ENCODE measurements at regions not wholly inside any gene's neighbourhood (a gene's known extent, or its start where the extent isn't known, plus 50 kb on each side); places are given as distances from the start of the nearest gene placed in this dataset.
"Not testable (repeated sequence)": the region's sequence is repeated elsewhere in the genome, so short reads cannot be mapped to it uniquely, and the experiment has no call there.

DNA sequence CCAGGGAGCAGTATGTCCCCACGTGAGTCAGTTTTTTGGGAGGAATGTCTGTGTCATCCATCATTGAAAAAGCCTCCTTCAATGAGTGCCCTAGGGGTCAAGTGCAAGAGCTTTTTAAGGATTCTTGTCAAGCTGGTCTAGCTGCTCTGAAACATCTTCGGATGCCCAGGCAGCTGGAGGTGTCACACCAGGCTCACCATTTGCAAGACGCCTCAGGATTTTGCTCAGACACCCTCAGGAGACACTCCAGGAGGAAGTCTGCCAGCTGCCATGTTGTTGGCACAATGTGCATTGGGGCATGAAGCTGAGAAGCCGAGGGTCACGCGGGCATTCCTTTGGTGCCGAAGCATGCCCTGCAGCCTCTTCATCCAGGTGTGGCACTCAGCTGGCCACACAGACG, 111.1 kb upstream of the S1PR3 start:
- no peak for DNase-seq

DNA sequence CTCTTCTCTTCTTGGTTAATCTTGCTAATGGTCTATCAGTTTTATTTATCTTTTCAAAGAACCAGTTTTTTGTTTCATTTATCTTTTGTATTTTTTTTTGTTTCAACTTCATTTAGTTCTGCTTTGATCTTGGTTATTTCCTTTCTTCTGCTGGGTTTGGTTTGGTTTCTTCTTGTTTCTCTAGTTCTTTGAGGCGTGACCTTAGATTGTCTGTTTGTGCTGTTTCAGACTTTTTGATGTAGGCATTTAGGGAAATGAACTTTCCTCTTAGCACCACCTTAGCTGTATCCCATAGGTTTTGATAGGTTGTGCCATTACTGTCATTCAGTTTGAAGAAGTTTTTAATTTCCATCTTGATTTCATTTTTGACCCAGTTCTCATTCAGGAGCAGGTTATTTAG, 107.0 kb upstream of the S1PR3 start:
- DNase-seq: not testable (repeated sequence)

DNA sequence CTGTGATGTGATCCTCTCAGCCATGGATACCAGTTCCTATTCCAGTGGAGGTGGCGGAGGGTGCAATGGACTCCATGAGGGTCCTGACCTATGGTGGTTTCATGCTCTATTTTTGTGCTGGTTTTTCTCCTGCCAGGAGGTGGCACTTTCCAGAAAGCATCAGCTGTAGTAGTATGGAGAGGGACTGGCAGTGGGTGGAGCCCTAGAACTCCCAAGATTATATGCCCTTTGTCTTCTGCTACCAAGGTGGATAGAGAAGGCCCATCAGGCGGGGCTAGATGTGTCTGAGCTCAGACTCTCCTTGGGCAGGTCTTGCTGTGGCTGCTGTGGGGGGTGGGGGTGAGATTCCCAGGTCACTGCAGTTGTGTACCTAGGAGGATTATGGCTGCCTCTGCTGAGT, 104.5 kb upstream of the S1PR3 start:
- DNase-seq: not testable (repeated sequence)

DNA sequence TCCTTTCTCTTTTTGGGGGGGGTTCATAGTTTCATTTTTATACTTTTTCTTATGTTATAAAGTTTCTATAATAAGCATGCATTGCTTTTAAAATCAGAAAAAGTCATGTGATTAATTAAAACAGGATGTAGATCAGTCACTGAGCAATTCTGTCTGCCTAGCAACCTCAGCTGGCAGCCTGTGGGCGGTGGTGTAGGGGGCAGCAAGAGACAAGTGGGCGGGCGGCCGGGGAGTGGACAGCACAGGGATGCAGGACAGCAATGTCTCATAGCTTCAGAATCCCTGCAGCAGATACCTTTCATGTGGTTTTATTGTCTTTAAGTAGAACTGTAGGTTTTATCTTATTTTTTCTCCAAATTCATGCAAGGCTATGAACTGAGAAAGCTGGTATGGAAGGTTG, 101.9 kb upstream of the S1PR3 start:
- DNase-seq: no peak

DNA sequence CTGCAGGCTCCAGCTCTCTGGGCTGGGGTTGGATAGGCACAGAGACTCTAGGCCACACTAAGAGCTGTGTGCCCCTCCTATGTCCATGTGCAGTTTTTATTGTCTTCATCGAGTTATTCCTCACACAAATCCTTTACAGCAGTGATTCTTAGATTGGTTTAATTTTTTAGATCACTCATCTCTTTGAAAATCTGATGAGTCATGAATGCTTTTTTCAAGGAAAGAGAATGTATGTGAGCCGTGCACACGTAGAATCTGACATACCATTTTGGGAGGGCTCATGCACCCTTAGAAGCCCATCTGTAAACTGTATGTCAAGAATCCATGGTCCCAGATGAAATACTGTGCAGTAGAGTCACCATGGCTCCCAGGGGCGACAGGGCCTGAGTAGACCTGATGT, 100.7 kb upstream of the S1PR3 start:
- no peak for DNase-seq

DNA sequence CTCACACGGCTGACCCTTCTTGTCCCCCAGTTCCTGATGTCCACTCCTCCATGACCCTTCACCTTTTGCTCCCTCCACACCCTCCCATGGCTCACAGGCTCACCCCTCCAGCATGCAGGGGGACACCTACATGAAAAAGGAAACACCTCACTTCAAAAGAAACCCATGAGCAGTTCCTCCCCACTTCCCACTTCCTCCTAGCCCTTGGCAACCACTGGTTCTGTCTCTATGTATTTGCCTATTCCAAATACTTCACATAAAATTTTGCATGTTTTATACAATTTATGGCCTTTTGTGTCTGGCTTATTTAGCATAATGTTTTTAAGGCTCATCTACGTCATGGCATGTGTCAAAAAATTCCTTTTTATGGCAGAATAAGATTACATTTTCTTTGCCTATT, 100.2 kb upstream of the S1PR3 start:
- DNase-seq: no peak

DNA sequence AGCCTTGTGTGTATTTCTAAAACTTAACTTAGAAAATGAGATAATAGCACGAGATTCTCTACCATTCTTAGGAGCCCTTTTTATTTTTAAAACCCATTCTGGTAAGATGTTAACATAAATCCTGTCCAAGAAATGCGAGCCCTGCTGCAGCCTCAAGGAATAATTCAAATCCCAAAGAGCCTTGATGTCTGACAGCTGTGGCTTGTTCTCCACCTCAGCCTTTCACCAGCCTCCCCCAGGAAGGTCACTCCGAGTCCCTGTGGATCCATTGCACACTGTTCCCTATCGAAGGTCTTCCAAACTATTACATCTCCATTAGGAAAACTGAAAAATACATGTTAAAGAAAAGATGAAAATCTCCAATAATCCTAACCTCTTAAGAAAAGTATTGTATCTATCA, 98.5 kb upstream of the S1PR3 start:
- DNase-seq: no peak

DNA sequence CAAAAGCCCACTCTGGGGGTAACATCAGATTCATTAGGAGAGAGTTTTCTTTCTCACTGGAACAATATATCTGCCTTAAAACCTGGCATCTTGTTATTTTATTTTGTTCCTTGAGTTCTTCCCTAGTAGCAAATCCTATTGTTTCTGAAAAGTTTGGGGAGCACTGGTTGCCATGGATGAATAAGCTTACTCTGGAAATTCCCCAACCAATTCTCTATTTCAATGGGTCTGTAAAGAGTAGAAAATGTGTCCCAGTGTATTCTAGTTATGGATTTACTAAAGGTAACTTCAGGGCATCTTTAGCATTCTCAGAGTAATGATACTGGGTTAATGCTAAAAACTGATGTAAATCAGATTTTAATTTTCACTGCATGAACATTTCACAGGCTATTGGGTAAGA, 94.2 kb upstream of the S1PR3 start:
- no peak for DNase-seq

DNA sequence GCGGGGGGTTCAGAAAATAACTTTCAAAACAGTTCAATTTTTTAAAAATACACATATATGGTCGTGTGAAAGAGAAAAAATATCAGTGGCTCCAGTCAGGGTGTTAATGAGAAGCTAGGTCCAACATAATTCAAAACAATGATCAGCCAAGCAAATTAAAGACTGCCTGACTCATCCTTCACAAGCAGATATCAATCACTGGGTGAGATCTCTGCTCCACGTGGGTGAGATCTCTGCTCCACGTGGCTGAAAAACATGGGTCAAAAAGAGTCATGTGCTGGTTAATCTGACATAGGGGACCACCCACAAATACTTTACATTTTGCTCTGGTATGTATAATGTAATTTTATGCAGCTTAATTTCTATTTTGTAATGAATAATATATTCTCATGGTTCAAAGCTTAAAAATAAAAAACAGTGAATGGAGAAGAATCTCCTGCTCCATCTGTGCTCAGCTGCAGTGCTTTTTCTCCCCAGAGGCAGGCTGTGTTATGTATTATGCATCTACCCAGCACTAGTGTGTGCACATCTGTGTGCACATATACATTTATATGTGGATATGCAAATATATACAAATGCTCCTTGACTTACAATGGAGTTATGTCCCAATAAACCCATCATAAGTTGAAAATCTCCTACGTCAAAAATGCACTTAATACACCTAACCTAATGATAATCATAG, 93.1 kb upstream of the S1PR3 start:
- no peak for DNase-seq

DNA sequence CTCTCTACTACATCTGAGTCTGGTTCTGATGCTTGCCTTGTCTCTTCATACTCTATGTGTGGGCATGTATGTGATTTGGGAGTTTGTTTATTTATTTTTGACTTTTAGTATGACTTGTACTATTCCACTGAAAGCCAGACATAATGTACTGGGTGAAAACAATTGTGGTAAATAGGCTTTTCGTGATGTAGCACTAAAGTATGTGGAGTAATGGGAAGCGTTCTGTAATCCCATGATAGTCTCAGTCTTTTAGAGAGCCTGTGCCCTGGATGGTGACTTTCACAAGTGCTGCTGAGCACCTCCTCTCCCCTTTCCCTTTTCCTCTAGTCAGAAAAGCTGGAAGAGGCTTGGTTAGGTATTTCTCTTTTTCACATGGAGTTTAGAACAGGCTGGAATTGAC, 85.8 kb upstream of the S1PR3 start:
- DNase-seq: no peak

DNA sequence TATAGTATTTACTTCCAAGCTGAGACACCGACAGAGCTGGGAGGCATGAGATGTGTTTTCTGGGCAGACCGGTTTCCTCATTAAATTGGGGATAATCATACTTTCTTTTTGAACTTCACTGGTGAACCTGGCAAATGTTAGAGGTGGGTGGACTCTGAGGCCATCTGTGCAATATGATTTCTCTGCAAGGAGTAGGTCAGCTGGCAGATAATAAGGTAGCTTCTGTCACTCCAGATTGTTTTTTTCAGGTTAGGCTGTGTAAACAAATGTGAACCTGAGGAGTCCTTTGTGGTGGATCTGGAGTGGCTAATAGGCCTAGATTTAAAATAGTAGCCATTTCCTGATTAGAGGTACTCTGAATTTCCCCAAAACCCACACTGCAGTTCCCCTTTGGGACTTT, 75.4 kb upstream of the S1PR3 start:
- DNase-seq: no peak

DNA sequence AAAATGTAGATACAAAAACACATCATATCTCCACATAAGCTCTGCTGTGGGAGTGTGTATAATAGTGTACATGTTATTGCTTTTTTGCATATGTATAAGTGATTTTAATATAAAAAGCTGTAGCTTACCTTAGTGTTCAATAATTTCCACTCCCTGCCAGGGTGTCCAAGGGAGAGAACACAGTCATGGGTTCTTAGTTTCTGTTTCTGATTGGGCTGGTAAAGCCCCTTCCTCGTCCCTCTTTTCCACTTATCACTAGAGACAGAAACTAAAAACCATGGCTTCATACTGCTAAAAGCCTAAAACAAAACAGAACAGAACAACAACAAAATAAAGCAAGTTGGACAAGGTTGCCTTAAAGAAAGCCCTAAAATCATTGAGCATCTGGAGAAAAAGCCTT, 74.4 kb upstream of the S1PR3 start:
- no peak for DNase-seq

DNA sequence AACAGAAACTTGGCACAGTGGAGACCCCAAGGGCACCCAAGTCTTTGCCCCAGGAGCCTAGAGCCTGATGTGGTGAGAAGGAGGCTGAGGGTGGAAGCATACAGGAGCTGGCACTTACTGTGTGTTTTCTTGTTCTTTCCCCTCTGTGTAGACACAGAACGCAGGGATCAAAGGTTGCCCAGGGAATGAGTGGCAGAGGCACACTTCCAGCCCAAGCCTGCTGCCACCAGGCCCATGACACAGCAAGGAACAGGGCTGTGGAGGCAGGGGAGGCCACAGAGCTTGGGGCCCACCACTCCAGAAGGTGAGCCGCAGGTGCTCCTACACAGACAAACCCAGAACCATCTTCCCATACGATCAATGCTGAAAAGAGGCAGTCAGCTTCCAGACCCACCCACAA, 73.9 kb upstream of the S1PR3 start:
- DNase-seq: no peak

DNA sequence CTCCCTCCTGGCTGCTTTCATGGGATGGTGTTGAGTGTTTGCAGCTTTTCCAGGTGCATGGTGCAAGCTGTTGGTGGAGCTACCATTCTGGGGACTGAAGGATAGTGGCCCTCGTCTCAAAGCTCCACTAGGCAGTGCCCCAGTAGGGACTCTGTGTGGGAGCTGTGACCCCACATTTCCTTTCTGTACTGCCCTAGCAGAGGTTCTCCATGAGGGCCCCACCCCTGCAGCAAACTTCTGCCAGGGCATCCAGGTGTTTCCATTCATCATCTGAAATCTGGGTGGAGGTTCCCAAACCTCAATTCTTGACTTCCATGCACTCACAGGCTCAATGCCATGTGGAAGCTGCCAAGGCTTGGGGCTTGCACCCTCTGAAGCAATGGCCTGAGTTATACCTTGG, 72.7 kb upstream of the S1PR3 start:
- not testable (repeated sequence) for DNase-seq

DNA sequence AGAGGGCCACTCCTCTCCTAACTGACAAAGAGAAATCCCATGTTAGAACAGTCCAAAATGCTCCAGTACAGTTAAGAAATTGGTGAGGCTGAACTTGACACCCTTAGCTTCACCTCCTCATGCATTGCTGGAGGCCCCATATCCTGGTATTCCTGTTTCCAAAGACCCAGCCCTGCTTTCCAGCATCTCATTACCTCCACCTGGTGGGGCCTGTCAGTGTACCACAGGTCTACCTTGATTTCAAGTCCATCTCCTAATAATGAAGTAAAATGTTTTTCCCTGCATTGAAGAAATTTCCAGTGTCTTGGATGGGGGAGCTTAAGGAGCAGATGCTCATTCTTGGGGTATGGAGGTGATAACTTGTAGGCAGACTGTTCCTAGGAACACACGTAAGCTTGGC, 70.6 kb upstream of the S1PR3 start:
- DNase-seq: no peak

DNA sequence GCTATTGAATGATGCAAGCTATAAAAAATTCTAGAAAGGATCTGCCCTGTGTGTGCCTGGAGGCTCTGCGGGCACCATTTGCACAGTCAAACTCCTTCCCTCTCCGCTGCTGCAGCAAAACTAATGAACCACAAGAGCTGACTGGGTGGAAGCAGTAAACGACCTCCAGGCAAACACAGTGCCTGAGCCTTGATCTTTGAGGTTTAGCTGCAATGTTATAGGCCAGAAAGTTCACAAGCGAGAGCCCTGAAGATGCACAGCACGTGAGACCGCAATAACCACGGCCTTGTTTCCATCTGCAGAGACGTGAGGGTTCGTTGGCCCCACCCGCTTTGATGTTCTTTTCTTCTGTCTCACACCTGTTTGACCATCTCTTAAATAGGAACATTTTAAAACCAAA, 69.2 kb upstream of the S1PR3 start:
- no peak for DNase-seq

DNA sequence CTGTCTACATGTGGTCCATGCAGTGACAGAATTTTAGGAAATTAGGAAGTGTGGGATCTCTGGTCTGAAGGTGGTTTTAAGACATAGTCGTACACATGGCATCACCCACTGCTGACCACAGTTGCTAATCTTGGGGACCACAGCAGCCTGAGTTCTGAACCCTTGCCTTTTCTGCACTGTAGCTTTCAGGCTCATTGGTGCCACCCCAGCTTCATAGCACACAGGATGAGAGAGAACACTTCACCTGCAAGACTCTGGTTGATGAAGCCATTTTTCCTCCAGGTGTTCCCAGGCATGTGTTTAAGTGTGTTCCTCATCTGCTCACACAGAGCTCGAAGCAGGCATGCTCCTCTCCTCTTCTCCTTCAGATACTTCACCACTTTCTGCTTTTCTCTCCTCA, 68.2 kb upstream of the S1PR3 start:
- no peak for DNase-seq

DNA sequence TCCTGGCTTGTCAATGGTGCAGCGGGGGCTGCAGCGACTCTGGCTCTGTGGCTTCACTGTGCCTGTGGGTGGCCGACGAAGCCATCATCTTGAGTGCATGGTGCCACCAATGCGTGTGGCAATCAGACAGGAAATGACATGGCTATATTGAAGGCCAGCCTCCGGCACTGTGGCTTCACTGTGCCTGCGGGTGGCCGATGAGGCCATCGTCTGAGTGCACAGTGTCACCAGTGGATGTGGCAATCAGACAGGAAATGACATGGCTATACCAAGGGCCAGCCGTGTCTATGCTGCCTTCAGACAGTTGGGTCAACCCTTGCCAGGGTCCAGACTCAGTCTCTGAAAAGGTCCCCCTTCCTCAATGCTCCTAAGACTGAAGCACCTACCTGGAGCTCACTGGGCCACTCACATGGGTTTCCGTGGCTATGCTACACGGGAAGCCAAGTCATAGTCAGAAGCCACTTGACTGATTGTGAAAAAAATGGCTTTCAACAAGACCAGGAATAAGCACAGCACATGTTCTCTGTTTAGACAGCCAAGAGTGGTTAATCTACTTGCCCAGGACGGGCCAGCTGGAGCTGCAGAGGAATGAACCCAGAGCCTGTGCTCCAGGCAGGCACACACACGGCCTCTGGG, 67.5 kb upstream of the S1PR3 start:
- DNase-seq: no peak

DNA sequence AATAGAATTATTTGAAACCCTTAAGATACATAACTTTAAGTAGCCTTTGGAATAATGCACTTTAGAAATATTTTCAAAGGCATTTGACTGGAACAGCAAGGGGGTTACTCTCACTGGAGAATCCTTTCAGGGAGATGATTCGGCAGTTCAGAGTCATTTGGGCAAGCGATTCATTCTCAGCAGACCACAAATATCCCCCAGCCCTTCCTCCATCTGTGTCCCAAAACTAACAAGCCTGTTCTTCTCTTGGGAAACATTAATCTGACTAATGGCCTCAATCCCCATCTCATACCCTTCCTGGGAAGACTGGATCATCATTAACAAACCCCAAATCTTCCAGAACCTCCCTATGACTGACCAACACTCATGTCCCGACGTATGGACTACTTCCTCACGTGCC, 65.8 kb upstream of the S1PR3 start:
- DNase-seq: no peak

DNA sequence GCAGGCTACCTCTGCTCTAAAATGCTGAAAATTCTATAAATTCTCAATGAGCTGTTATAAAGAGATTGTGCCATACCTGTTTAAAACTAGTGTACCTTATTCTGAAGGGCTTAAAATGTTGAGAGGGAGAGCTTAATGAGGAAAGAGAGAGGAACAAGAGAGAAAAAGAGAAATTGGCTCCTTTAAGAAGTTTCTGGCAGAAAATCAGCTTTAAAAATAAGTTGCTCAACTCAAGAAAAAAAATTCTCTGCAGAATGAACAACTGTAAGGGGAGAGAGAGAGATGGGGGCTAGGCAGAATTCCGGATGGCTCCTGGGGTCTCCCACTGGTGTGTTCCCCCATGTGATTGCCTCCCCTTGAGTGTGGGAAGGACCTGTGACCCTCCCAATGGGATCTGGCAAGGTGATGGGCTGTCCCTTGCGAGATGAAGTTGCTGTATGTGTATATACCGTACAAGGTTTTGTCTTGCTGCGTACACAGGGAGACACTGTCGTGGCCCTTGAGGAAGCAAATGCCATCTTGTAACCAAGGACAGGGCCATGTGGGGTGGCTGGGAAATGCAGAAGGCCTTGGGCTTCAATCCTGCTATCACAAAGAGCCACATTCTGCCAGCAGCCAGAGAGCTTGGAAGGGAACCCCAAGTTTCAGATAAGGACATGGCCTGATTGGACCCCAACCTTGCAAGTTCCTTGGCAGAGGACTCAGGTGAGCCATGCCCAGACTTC, 64.3 kb upstream of the S1PR3 start:
- no peak for DNase-seq

DNA sequence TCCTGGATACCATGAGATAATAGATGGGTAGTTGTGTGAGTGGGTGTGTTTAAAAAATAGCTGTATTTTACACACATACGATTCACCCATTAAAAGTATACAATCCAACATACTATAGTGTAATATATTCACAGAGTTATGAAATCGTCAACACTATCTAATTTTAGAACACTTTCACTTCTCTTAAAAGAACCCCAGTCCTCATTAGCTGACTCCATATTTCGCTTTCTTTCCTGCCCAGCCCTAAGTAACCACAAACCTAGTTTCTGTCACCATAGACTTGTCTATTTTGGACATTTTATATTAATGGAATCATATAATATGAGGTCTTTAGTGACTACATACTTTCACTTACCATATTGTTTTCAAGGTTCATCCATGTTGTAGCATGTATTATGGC, 63.8 kb upstream of the S1PR3 start:
- no peak for DNase-seq

DNA sequence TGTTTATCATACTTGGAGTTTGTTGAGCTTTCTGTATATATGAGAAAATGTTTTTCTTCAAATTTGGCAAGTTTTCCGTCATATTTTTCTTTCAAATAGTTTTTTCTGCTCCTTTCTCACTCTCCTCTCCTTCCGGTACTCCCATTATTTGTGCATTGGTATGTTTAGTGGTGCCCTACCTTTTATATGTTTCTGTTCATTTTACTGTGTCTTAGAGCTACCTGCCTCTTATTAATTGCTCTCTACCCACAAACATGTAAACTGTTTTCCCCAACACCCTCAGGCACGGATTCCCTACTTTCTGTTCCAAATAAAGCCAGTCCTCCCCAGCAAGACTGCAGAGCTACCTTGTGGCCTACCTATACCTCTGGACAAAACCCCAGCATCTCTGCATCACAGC, 60.6 kb upstream of the S1PR3 start:
- no peak for DNase-seq

DNA sequence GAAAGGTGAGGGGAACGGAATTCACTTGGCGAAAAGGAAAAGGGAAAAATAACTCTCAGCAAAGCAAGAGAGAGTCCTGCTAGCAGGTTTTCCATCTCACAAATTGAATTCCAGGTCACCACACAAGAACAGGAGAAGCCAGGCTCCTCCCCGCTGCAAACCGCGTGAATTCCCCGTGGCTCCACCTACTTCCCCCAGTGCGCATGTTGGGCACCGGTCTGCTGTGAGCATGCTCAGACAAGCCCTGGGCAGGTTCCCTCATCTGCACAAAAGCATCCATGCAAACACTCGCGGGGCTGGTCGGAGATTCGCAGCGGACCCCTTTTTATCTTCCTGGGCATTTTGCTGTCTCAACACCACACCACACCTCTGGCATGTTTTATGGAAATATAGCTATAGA, 58.5 kb upstream of the S1PR3 start:
- DNase-seq: peak; percentile 48

DNA sequence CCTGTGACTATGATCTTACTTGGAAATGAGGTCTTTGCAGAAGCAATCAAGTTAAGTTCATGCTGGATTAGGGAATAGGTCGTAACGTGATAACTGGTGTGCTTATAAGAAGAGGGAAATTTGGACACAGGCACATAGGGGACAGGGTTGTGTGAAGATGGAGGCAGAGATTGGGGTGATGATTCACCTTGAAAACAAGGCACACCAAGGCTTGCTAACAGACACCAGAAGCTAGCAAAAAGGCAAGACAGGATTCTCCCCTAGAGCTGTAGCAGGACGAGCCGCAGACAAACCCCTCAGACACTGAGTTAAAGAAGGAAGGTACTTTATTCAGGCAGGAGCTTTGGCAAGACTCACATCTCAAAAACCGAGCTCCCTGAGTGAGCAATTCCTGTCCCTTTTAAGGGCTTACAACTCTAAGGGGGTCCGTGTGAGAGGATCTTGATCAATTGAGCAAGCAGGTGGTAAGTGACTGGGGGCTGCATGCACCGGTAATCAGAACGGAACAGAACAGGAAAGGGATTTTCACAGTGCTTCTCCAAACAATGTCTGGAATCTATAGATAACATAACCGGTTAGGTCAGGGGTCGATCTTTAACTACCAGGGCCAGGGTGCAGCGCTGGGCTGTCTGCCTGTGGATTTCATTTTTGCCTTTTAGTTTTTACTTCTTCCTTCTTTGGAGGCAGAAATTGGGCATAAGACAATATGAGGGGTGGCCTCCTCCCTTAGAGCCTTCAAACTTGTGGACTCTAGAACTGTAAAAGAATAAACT, 57.5 kb upstream of the S1PR3 start:
- no peak for DNase-seq

All from DMS53 (cell line).